Inflammatory macrophage treated with lipopolysaccharide for 1 hour (primary cell): ENCODE measurements at regions not wholly inside any gene's neighbourhood (a gene's known extent, or its start where the extent isn't known, plus 50 kb on each side); places are given as distances from the start of the nearest gene placed in this dataset.

ENCODE experiments used
- DNase-seq, 2 donors: peaks; one replicate each; pipeline ENCODE4 v3.0.0-alpha.2; 2020 to 2022

DNA sequence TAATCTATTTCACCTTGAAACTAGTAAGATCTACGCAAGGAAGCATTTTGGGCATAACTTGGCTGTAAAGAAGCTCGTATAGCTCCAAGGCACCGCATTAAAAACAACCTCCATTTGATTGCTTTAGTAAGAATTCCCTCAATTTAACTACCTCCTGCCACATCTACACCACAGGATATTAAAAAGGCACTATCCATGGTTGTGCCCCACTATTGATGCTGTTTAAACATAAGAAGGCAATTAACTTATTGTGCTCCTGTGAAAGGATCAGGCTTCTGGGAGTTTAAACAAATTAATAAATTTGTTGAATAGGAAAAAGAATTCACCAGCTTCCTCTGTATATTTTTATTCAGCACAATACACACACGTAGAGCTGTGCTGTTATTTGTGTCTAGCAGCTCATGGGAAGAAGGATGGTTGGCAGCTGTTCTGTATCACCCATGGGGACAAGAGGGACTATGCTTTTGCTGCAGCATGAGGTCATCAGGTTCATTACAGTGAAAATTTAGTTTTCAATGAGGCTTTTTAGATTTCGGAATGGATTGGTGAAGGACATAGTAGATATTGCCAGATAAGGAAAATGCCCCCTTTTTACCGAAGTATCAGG is 513.3 kb downstream of the HAO1 start:
- DNase-seq, result no peak

DNA sequence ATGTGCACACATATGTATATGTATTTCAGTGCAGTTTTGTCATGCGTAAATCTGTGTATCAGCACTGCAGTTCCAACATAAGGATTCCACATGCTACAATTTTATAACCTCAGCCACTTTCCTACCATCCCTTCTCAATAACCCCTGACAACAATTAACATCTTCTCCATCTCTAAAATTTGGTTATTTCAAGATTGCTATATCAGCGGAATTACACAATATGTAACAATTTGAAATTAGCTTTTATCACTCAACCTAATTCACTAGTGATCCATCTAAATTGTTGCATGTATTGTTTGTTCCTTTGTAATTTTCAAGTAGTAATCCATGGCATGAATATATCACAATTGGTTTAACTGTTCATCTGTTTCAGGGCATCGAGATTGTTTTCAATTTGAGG is 511.3 kb downstream of the HAO1 start:
- DNase-seq, result no peak

DNA sequence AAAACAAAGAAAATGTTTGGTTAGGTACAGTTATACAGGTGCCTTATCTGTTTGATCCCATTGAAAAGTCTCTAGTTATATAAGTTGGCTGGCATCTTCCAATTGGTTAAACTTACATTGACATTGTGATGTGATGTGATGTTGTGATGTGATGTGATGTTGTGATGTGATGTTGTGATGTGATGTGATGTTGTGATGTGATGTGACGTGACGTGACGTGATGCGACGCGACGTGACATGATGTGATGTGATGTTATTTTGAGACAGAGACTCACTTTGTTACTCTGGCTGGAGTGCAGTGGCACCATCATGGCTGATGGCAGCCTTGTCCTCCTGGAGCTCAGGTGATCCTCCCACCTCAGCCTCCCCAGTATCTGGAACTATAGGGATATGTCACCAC is 507.6 kb downstream of the HAO1 start:
- no peak for DNase-seq

DNA sequence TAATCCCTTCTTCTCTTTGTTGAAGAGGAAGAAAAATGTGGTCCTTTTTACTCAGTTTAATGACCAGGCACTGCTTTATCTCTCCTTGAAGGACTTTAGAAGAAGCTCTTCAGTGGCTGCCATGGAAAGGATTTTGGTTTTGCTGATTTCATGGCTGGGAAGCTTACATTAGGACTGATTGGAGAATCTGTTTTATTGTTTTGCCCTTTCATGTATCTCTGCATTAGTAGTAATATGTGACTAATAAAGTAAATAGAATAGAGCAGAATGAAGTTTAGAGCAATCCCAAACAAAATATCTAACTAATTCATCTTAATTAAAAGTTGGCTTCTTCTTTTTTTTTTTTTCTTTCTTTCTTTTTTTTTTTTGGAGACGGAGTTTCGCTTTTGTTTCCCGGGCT is 502.9 kb downstream of the HAO1 start:
- DNase-seq, result no peak

DNA sequence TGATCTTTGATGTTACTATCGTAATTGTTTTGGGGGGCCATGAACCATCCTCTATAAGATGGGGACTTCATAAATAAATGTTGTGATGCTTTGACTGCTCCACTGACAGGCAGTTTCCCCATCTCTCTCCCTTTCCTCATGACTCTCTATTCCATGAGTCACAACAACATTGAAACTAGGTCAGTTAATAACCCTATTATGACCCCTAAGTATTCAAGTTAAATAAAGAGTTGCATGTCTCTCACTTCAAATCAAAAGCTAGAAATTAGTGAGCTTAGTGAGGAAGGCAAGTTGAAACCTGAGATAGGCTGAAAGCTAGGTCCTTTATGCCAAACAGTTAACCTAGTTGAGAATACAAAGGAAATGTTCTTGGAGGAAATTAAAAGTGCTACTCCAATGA is 491.0 kb downstream of the HAO1 start:
- no peak for DNase-seq

DNA sequence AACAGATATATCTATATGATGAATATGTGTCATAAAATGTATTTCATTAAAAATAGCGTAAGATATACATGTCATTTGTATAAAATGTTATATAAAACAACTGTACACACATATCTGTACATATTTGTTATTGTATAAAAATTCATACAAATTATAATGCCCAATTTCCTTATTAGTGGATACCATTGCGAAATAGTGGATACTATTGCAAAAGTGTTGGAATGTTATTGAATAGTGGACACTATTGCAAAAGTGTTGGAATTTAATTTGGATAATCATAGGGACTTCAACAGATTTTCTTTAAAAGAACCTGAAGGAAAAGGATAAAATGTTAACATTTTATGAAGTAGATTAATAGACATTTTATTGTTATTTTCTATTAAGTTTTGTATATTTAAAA is 487.4 kb downstream of the HAO1 start:
- no peak for DNase-seq

DNA sequence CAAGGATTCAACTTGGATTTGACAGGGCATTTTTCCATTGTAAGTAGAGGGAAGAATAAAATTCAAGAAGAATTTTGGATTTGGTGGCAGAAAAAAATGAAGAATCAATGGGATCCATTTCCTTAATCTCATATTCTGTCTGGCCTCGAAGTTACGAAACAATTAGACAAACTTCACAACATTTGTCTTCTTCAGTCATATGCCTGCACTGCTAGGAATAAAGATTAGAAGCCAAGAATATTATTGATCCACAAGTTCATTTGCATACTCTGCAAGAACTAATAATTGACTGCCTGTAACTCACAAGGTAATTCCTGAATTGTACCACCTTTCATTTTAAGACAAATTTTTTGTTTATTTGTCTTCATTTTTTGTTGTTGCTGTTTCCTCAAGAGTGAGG is 486.2 kb downstream of the HAO1 start:
- DNase-seq, result no peak

DNA sequence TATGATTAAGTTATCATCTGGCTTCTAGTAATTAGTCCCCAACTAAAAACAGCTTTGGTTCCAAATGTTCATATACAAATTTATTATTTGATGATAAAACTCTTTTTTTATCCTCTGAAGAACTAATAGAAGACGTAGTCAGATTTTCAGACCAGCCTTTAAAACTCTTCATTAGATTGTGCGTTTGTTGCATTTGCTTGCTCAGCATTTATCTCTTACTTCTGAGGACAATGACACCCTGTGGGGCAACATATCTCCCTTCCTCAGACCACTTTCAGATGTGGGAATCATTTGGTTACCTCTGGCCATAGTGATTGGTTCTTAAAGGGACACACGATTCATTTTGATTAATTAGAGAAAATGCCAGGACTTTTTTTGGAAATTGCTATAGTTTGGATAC is 481.8 kb downstream of the HAO1 start:
- DNase-seq, result no peak

DNA sequence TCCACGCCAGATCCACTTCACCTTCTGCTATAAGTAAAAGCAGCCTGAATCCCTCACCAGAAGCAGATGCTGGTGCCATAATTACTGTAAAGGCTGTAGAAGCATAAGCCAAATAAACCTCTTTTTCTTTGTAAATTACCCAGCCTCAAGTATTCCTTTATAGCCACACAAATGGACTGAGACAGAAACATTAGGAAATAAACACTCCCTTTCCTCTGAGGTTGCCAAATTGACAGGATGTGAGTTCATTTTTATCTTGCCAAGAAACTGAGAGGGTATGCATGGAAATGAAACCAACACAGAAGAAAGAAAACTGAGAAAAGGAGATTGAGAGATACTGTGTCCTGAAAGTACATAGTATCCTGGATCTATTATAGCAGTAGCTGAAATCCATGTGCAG is 481.2 kb downstream of the HAO1 start:
- DNase-seq, result no peak

DNA sequence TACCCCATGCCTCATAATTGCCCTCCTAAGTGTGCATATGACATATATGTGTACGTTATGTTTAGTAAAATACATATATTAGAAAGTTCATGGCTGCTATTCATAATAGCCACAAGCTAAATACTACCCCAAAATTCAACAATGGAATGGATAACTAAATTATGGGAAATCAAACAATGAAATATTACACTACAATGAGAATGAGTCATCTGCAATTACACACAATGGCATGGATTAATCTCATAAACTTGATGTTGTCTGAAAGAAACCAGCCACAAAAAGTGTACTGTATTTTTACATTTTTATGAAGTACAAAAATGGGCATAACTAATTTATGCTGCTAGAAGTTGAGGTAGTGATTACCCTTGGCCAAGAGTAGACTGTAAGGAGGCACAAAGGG is 477.0 kb downstream of the HAO1 start:
- DNase-seq, result no peak

DNA sequence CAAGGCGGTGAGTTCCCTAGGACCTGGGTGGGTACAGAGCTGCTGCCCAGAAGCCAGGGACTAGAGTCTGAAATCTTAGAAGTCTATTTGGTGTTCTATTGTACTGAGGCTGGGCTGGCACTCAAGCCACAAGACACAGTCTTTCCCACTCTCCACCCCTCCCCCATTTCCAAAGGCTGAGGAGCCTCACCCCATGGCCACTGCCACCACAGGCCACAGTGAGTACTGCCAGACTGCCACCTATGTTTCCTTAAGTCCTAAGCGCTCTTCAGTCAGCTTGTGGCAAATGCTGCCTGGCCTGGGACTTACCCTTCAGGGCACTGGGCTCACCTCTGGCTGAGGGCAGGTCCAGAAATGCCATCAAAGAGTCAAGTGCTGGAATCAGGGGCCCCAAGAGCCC is 469.3 kb downstream of the HAO1 start:
- no peak for DNase-seq

DNA sequence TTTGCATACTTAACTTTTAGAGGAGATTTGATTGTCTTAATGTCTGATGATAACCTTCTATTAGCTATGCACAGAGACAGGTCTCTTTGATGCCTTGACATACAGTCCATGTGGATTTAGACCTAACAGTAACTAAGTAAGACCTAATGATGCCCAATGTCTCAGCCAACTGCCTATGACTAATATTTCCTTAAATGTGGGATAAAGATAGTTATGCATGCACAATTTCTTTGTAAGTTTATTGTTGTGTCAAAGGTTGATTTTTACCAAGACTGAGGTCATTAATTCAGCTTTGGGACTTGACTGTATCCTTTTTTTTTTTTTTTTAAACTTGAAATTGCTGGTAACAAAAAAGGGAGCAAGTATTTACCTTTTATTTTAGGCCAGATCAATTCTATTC is 450.0 kb downstream of the HAO1 start:
- DNase-seq, result no peak

DNA sequence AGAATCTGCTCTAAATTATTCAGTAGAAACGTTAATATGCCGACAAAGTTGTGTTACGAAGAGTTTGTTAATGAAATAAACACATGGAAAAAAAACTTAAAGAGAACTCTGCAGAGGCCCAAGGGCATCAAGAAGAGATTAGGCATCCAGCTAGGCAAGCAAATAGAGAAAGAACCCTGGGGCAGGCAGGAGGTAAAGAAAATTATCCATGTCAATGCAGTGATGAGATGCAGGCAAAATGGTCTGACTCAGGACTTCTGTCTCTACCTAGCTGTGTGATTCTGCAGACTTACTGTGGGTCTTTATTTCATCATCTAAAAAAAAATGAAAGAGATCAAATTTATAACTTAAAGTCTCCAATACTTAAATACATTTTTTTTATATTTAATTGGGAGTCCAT is 448.0 kb downstream of the HAO1 start:
- DNase-seq, result no peak

DNA sequence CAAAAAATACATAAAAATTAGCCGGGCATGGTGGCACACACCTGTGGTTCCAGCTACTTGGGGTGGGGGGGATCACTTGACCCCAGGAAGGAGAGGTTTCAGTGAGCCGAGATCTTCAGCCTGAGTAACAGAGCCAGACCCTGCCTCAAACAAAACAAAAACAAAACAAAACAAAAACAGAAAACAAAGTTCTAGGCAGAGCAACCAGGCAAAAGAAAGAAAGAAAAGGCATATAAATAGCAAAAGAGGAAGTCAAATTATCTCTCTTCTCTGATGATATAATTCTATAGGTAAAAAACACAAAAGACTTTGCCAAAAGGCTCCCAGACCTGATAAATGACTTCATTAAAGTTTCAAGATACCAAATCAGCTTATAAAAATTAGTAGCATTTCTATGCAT is 446.9 kb downstream of the HAO1 start:
- DNase-seq, result no peak

DNA sequence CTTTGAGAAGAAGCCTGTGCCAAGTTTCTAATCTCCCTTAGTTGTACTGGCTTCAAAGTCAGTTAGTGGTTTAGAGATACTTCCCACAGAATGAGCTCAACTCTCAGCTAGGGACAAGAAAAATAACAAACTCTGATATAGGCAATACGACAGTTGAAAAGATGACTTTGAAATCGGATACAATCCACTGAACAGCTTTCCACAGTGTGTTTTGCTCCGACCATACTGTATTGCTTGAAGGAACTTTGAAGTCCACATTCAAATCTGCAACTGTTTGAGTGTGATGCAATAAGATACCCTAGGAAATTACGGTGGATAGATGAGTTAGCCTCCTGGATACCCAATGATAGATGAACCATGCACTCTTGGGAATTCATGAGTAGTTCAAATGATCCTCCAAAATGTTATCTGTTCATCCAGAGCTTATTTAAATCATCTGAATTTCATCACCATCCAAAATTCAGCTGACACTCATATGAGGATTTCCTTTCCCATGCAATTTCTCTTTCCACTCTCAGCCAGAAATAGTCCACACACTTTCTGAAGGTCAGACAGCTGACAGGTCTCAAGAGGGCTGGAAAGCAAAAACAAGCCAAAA is 443.8 kb downstream of the HAO1 start:
- no peak for DNase-seq

DNA sequence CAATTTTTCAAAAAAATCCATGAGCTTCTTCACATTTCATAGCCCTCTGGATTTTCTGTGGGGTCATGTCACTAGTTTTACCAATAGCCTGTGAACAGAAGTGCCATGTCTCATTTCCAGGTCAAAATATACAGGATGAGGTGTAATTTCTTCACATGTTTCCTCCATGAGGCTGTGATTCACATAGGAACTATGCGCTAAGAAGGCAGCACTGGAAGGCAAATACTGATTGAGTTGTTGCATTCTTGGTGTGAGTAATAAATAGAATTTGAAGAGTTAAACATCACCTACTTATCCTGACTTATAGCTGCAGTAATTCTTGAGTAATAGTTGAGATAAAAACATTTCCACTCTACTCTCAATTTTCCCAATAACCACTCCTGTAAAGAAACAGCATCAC is 442.3 kb downstream of the HAO1 start:
- DNase-seq, result no peak

DNA sequence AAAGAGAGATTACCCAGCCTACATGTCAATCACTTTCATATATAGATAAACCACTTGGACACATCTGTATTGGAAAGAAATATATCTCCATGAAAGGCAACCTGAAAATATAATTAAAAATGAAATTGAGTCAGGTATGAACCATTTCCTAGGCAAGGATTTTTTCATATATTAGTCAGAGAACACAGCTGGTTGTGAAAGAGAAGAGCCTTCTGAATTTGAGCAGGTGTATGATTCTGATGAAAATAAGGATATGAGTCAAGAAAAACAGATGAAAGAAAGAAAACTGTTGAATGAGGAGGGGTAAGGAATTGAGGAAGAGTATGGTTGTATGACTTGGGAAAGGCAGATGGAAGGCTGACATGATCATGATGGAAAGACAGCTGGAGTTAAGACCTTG is 441.1 kb downstream of the HAO1 start:
- DNase-seq, result no peak

DNA sequence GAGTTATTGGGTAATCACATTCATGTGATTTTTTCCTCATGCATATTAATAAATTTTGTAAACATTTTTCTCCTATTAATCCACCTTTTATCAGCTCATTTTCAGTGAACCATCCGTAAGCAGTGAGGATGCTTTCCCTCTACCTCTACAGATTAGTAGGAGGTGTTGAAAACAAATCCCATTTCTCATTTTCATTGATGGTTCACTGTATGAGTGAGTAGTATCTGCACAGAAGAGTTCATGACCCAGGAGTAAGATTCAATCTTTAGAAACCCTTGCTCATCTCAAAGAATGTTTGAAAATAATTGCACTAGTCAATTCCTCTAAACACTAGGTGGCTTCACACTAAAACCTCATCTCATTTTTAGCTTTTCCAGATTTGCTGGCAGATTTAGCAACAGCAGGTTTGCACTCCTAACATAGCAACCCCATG is 440.0 kb downstream of the HAO1 start:
- no peak for DNase-seq

DNA sequence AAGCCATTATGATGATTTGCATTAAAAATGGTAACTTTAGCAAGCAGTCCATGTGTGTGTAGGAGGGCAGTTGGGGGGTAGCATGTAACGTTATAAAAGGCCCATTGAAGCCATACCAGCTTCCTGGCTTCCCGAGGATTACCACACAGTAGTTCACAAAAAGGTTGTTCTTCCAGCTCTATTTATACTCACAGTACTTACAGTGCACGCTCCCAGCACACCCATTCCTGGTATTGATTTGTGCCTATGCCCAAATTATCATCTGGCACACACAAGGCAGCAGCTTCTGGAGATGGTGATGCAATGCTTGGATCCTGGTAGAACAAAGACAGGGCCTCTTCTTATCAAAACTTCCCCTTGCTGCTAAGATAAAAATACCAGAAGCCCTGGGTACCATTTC is 436.8 kb downstream of the HAO1 start:
- no peak for DNase-seq

DNA sequence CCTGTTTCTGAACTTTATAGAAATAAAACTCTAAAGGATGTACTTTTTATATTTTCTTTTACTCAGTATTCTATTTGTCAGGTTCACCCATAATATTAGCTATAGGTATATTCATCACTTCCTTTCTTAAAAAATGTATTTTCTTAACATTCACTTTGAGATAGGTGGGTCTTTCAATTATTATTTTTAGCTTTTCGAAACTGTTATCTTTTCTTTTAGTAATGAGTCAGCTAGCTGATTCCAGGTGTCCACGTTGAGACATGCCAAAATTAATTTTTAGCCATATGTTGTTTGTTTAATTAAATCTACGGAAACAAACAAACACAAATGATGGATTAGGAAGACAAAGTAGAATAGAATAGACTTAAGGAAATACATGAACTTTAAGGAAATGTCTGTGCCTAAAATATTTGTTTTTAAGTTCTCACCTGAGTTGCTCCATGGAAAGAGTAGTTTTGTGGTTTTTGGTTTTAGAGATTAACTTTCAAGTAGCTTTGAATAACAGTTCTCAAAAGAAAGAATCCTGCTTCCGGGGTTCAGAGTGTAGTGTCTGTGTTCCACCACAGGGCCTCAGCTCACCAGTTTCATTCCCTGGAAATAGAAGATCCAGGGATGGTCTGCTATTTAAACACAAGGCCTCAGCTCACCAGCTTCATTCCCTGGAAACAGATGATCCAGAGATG is 435.0 kb downstream of the HAO1 start:
- DNase-seq, result no peak

DNA sequence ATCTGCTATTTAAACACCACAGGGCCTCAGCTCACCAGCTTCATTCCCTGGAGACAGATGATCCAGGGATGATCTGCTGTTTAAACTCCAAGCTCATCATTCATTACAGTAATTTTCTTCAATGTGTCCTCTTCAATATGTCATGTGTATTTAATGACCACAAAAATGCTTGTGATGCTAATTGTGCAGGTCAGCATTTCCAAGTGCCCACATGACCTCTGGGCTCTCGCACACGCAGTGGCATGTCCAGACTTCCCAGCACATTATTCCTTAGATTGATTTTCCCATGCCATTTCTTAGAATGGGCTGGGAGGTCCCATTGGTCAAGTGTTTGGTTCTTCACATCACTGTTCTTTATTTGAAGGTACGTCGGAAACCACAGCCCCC is 434.4 kb downstream of the HAO1 start:
- DNase-seq, result no peak

DNA sequence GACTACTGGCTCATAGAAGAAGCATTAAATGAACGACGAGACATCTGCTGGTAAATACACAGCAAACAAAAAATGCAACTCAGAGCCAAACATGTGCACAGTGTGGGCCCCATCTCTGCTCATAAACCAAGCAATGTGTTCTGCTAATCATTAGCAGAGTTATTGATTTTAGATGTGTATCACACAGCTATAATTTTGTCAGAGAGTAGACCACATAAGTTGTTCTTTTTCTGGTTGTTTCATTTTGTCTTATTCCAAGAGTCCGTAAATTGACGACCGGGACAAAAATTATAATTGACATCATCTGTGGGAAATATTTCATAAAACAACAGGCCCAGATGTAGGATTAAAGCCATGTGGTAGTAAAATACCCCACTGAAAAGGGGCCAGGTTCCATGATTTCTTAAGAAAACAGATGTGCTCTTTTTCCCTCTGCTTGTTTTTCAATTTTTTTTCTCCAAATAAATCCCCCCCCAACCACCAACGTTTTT is 423.6 kb downstream of the HAO1 start:
- DNase-seq, result no peak

DNA sequence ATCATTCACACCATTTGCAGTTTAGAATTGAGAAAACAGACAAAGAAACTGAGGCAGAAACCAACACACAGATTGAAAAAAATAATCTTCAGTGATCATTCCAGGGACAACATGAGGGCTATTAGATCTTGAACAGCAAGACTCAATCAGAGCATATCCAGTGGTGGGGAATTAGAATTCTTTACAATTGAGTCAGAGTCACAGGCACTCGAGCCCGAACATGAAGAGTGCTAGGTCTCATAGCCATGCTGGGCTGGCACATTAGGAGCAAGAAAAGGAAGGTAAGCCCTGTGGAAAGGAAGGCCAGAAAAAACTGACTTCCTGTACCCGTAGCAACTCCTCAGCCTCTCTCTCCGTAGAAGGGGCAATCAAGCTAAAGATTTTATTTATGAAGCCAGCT is 419.9 kb downstream of the HAO1 start:
- no peak for DNase-seq

DNA sequence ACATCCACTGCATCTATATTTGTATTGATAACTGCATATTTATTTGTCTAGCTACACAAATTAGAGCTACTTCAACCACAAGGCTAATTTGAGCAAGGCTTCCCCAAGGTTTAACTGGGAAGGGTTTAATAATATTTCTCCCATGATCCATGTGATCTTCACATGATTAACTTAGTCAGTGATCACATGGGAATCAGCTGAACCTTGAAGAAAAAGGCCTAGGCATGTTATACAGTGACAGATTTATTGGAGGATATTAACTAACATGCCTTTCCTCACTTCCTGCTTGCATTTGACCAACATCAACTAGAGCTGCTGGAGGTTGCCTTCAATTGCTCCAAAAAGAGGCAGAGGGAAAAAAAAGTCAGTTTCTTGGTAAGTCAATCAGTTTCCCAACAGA is 417.0 kb downstream of the HAO1 start:
- DNase-seq, result no peak

DNA sequence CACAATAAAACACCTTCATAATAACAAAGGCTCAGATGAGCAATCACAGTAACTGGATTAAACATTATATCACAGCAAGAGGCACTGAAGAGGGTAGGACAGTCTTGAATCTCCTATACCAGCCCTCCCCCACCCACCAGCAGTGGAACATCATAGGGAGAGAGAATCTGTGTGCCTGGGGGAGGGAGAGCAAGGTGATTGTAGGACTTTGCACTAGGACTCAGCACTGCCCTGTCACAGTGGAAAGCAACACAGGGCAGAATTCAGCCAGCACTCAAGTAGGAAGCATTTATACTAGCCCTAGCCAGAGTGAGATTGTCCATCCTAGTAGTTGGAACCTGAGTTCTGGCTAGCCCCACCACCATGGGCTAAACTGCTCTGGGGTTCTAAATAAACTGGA is 400.2 kb downstream of the HAO1 start:
- no peak for DNase-seq
